ES-I3 (cell line): ENCODE measurements at regions not wholly inside any gene's neighbourhood (a gene's known extent, or its start where the extent isn't known, plus 50 kb on each side); places are given as distances from the start of the nearest gene placed in this dataset.

Experiments used
- H3K36me3 ChIP-seq: 2 replicates; pipeline ENCODE4 v1.6.1; 2013; ENCODE audit warnings: mild to moderate bottlenecking, low read length, control low read depth, moderate library complexity; ENCODE audit not compliant: insufficient read depth
- H3K4me1 ChIP-seq: 2 replicates; pipeline ENCODE4 v1.6.1; 2013; ENCODE audit warnings: mild to moderate bottlenecking, control low read depth, low read length; ENCODE audit not compliant: insufficient read depth
- H3K9ac ChIP-seq: 2 replicates; pipeline ENCODE4 v1.6.1; 2013; ENCODE audit warnings: low read depth, mild to moderate bottlenecking, low read length, moderate library complexity
- H3K9me3 ChIP-seq: 2 replicates; pipeline ENCODE4 v1.6.1; 2013; ENCODE audit warnings: mild to moderate bottlenecking, low read length, moderate library complexity; ENCODE audit not compliant: control insufficient read depth, insufficient read depth

DNA sequence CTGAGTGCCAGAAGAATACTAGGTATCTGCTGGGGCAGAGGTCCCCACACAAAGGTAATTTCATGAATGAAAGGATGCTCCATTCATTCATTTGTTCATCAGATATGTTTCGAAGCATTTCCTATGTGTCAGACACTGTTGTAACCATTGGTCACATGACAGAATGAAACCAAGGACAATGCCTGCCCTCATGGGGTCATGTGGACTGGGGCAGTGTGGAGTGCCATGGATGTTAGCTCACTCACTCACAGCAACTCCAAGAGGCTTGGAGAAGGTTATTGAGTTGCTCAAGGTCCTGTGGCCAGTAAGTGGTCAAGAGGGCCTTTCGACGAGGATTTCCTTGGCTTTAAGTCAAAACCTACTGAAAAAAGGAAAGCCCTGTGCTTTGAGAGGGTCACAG is 223.5 kb downstream of the ARHGAP12 start:
- Histone ChIP-seq H3K36me3 (no peaks in the 10 kb centered on the region), H3K9ac (no peak overlapping the region), H3K4me1 (peaks cover 24% of the 10 kb centered on the region), H3K9me3 (peaks cover 22% of the 10 kb centered on the region; the same call in 1 of the 2 replicates)

DNA sequence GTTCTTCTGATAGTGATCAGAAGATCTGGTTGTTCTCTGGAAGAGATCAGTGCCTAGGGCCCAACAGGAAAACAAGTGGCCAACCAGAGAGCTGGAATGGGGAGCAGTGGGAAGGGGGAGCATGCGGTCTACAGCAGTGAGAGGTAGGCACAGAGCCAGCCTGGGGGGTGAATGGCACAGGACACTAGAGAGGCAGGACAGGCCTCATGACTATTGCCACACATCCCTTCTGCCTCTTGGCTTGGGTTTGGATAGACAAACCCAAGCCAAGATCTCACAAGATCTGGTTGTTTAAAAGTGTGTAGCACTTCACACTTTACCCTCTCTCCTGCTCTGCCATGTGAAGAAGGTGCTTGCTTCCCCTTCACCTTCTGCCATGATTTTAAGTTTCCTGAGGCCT is 224.4 kb downstream of the ARHGAP12 start:
- Histone ChIP-seq H3K36me3 (no peaks in the 10 kb centered on the region), H3K9me3 (peaks cover 22% of the 10 kb centered on the region; the same call in 1 of the 2 replicates), H3K4me1 (peaks cover 24% of the 10 kb centered on the region), H3K9ac (no peak overlapping the region)

DNA sequence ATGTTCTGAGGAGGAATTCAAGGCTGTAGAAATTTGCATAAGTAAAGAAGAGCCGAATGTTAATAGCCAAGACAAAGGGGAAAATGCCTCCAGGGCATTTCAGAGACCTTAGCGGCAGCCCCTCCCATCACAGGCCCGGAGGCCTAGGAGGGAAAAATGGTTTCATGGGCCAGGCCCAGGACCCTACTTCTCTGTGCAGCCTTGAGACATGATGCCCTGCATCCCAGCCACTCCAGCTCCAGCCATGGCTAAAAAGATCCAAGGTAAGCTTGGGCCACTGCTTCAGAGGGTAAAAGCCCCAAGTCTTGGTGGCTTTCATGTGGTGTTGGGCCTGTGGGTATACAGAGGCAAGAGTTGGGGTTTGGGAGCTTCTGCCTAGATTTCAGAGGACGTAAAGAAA is 225.7 kb downstream of the ARHGAP12 start:
- Histone ChIP-seq H3K9ac (no peak overlapping the region), H3K9me3 (peaks cover 22% of the 10 kb centered on the region; the same call in 1 of the 2 replicates), H3K4me1 (peaks cover 18% of the 10 kb centered on the region), H3K36me3 (no peaks in the 10 kb centered on the region)

DNA sequence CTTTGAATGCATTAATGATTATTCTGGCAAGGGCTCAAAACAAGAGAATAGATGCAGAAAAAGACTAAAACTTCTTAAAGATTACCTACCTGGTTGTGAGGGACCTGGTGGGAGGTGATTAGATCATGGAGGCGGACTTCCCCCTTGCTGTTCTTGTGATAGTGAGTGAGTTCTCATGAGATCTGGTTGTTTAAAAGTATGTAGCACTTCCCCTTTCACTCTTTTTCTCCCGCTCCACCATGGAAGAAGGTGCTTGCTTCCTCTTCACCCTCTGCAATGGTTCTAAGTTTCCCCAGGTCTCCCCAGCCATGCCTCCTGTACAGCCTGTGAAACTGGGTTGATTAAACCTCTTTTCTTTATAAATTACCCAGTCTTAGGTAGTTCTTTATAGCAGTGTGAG is 226.6 kb downstream of the ARHGAP12 start:
- peaks cover 22% of the 10 kb centered on the region; the same call in 1 of the 2 replicates for H3K9me3 ChIP-seq
- no peaks in the 10 kb centered on the region for H3K36me3 ChIP-seq
- no peak overlapping the region for H3K9ac ChIP-seq
- peaks cover 9% of the 10 kb centered on the region for H3K4me1 ChIP-seq

DNA sequence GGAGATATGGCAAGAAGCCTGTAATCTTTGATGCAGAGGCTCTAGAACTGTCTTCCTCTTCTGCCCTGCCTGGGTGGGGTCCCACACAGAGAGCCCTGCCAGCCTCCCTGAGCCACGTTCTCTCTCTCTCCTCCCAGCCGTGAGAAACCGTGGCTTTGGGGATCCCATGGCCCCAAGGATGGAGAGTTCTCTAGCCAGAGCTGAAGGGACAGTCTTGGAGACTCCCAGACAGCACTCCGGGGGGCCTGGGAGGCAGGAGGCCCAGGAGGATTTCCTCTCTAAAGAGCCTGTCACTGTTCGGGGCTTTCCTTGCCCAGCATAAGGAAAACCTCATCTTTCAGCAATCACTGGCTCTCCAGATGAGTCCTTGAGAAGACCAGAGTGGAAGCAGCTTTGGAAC is 227.1 kb downstream of the ARHGAP12 start:
- peaks cover 4% of the 10 kb centered on the region for H3K4me1 ChIP-seq
- H3K9ac ChIP-seq: no peak overlapping the region
- H3K36me3 ChIP-seq: no peaks in the 10 kb centered on the region
- H3K9me3 ChIP-seq: peaks cover 22% of the 10 kb centered on the region; the same call in 1 of the 2 replicates

DNA sequence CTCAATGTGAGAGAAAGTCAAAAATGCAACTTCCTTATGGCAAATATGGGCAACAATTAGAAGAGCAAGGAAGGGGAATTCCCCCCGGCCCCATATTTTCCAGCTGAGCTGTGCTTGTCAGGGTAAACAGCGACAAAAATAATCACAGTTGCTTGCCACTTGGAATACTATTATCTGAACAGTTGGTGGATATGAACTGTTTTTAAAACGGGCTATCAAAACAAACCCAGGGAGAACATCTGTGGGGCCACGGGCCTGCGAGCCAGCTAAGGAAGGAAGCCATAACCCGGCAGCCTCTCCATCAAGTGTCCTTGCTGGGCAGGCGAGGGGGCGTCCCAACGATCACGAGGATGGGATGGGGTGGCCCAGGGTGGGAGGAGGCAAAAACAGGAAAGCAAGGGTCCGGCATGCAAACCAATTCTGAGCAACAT is 228.4 kb downstream of the ARHGAP12 start:
- Histone ChIP-seq H3K36me3 (no peaks in the 10 kb centered on the region), H3K4me1 (peaks cover 4% of the 10 kb centered on the region; the same call in 1 of the 2 replicates), H3K9me3 (peaks cover 22% of the 10 kb centered on the region; the same call in 1 of the 2 replicates), H3K9ac (no peak overlapping the region)

DNA sequence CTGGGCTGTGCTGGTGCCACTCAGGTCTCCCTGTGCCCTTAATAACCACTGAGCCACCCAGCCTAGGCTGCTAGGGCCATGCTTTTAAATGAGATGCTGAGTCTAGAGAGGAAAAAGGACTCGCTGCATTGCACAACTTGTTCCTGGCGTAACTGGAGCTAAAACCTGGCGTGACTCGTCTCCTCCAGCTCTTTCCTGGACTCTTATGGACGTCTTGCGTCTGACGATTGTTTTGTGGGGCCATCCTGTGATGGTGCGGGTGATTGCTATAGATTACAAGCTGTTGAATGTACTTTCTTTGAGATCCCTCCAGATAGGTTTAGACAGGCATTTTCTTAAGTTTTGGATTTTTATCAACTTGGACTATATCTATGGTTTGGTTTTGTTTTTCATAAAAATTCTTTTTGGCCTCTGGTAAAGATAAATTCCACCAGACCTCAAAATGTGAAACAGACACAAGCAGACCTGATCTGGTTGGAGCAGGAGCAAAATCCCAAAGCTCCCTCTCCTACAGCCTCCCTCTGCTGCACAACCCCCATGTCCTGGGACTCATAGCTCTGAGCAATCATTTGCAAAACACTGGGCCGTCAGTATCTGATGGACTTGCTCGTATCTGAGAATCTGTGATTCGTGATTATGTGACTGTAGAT is 230.3 kb downstream of the ARHGAP12 start:
- Histone ChIP-seq H3K4me1 (peaks cover 11% of the 10 kb centered on the region; the same call in 1 of the 2 replicates), H3K9ac (no peak overlapping the region), H3K9me3 (peaks cover 13% of the 10 kb centered on the region; the same call in 1 of the 2 replicates), H3K36me3 (no peaks in the 10 kb centered on the region)

DNA sequence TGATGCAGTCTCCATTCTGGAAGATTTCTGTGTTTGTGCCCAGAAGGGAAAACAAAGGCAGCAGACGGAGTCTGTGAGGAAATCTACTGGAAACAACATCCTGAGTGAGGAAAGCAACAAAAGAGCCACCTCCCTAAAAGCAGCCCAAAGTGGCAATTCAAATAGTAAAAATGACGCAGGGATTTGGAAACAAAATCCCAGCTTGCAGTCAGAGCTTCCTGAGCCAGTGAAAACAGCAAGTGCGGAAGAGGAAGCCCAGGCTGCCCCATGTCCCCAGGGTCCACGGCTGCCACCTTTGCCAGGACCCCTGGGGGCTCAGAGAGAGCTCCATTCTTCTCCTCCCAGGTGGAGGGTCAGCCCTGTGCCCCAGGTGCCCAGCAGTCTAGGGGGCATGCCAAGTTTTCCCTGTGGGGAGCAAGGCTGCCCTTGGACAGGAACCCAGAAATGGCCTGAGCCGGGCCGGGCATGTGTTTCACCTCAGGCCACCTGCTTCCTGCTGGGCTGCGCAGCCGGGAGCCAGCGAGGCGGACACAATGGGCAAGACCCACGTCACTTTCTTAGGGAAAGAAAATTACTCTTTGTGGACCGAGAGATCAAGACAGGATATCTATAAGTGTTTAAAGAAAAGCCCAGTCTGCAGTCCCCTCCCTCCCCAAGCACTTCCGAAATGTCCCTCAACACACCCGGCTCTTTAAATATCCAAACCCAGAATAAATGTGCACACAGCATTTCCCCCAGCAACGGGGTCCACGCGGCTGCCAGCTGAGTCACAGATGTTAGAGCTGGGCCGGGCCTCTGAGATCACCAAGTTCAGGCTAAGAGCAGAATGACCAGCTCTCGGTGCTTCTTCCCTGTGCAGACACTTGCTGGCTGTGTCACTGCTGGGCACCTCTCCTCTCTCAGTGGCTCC is 231.1 kb downstream of the ARHGAP12 start:
- H3K36me3 ChIP-seq: no peaks in the 10 kb centered on the region
- no peak overlapping the region for H3K9ac ChIP-seq
- peaks cover 11% of the 10 kb centered on the region; the same call in 1 of the 2 replicates for H3K4me1 ChIP-seq
- H3K9me3 ChIP-seq: peaks cover 7% of the 10 kb centered on the region; the same call in 1 of the 2 replicates

DNA sequence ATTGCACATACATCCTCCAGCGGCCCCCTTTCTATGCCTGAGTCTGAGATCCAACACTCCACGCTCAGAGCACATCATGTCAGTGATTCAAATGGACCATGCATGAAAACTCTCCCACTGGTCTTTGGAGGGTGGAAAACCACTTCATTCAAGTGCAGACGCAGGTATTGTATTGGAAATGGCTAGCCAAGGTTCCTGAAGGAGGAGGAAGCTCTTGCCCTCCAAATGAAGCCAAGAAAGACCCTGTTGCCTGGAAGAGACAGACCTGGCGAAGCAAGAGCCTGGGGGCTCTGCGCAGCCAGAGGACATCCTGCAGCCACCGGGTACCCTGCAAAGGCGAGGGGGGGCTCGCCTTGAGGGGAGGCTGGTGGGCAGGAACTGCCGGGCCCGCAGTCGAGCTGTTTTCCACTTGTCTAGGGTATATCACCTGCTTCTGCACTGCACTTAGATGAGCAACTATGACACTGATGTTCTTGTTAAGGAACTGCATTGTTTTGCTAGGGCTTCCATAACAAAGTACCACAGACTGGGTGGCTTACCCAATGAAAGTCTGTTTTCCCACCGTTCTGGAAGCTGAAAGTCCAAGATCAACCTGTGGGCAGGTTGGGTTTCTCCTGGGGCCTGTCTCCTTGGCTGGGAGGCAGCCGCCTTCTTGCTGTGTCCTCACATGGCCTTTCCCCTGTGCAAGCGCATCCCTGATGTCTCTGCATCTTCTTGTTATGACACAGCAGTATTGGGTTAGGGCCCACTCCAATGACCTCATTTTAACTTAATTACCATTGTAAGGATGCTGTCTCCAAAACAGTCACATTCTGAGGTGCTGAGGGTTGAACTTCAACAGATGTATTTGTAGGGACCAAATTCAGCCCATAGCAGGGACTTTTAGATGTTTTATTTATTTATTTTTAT is 233.4 kb downstream of the ARHGAP12 start:
- Histone ChIP-seq H3K36me3 (no peaks in the 10 kb centered on the region), H3K4me1 (peaks cover 11% of the 10 kb centered on the region; the same call in 1 of the 2 replicates), H3K9me3 (no peaks in the 10 kb centered on the region; the same call in 1 of the 2 replicates), H3K9ac (no peak overlapping the region)

DNA sequence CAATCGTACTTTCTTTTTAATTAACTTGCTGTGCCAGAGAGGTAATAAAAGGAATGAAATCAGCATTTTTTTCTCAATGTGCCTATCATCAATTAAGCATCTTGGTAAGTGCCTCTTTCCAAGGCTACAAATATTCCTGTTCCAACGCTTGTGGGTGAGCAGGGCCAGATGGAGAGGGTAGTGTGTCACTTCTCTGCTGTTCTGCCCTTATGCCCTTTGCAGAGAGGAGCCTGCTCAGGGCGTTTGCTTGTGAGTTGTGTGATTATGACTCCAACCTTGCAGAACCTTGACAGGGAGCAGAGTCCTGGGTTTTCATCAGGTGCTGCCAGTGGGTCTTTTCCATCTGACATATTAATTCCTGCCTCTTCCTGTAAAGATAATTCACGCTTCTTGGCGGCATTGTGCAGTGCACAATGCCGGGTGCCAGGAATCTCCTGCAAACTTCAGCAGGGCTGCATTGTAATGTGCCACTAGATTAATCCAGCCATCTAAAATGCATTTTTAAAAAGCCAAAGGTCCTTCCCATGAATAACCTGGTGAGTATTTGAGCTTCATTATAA is 234.4 kb downstream of the ARHGAP12 start:
- Histone ChIP-seq H3K9me3 (no peaks in the 10 kb centered on the region; the same call in 1 of the 2 replicates), H3K4me1 (peaks cover 11% of the 10 kb centered on the region; the same call in 1 of the 2 replicates), H3K9ac (no peak overlapping the region), H3K36me3 (no peaks in the 10 kb centered on the region)

DNA sequence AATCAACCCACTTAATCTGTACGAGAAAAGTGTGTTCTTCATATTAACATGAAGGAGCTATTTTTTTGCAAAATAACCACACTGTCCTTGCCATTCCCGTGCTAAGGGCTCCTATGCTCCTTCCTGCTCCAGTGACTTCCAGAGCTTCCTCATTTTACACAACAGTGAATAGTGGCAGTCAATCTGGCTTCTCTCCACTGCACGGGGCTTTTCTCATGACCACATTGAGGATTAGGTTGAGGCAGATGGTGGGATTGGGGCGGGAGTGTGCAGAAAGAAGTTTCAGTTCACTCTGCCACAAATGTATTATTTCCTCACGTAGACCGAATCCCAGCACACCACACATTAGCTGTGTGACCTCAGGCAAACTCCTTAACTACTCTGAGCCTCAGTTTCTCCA is 235.1 kb downstream of the ARHGAP12 start:
- Histone ChIP-seq H3K9me3 (no peaks in the 10 kb centered on the region; the same call in 1 of the 2 replicates), H3K36me3 (no peaks in the 10 kb centered on the region), H3K4me1 (peaks cover 11% of the 10 kb centered on the region; the same call in 1 of the 2 replicates), H3K9ac (no peak overlapping the region)

DNA sequence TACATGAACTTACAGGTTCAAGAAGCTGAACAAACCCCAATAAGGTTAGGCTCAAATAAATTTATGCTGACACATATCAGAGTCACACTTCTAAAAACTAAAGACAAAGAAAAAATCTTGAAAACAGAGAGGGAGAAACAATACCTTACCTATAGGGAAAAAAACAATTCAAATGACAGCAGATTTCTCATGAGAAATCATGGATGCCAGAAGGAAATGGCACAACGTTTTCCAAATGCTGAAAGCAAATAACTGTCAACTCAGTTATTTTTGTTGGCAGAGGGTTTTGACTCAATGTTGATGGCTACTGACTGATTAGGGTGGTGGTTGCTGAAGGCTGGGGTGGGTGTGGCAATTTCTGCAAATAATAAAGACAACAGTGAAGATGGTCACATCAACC is 239.4 kb downstream of the ARHGAP12 start:
- Histone ChIP-seq H3K9ac (no peak overlapping the region), H3K4me1 (no peaks in the 10 kb centered on the region), H3K9me3 (peaks cover 4% of the 10 kb centered on the region; the same call in 1 of the 2 replicates), H3K36me3 (no peaks in the 10 kb centered on the region)

DNA sequence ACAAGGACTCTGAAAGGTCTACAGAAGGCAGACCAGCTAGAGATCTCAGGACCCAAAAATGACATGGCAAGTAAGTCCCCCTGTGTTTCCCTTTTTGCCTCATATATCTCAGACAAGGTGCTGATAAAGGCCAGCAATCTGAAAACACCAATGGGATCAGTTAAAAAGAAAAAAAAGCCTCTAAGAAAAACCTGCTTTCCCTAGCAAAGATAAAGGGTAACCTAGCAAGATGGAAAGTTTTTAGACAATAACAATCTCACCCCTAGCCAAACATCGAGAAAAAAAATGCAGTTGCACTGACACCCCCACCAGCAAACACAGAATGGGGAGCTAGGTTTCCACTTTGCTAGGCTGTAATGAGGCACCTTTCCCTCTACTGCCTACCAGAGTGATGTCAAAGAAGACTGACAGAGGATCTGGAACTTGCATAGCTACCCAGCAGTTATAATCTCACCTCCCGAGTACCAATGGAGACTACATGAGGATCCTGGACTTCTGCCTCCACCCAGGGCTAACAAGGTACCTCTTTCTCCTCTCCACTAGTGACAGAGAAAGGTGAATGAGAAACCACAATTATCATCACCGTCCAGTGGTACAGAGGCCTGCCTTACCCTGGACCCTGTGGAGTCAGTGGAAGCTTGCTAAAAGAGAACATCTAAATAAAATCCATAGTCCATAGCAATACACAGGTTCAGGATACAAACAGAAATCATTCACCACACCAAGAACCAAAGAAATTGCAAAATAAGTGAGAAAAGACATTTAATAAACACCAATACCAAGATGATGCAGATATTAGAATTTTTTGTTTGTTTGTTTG is 240.8 kb downstream of the ARHGAP12 start:
- Histone ChIP-seq H3K9ac (no peak overlapping the region), H3K4me1 (no peaks in the 10 kb centered on the region), H3K9me3 (peaks cover 14% of the 10 kb centered on the region), H3K36me3 (no peaks in the 10 kb centered on the region)
